GM19438 (cell line): ENCODE measurements at regions not wholly inside any gene's neighbourhood (a gene's known extent, or its start where the extent isn't known, plus 50 kb on each side); places are given as distances from the start of the nearest gene placed in this dataset.

ENCODE experiments used
- ATAC-seq: cut with Tn5 transposase; IDR thresholded peaks from one replicate; pipeline ENCODE4 v1.9.1; 2021; ENCODE audit warnings: low read depth; ENCODE audit not compliant: unreplicated experiment

GRCh38 chr6:10060004-10060403 lies 354.9 kb downstream of the TFAP2A start:
- ATAC-seq, result no peak

GRCh38 chr6:10054672-10055071 lies 360.2 kb downstream of the TFAP2A start:
- ATAC-seq, result no peak

GRCh38 chr6:10051283-10051682 lies 363.6 kb downstream of the TFAP2A start:
- ATAC-seq, result no peak

GRCh38 chr6:10048370-10049297 lies 366.2 kb downstream of the TFAP2A start:
- ATAC-seq, result no peak

- ATAC-seq, result no peak
Observed at GRCh38 chr6:10042280-10042679, 372.6 kb downstream of the TFAP2A start.

- ATAC-seq, result no peak
Observed at GRCh38 chr6:10033223-10033829, 381.5 kb downstream of the TFAP2A start.

GRCh38 chr6:10031617-10032016 lies 383.3 kb downstream of the TFAP2A start:
- ATAC-seq, result no peak

GRCh38 chr6:10030942-10031537 lies 383.8 kb downstream of the TFAP2A start:
- no peak for ATAC-seq

GRCh38 chr6:10028222-10028621 lies 386.7 kb downstream of the TFAP2A start:
- no peak for ATAC-seq

- ATAC-seq, result no peak
Observed at GRCh38 chr6:10019851-10020250, 395.0 kb downstream of the TFAP2A start.

GRCh38 chr6:10014557-10014956 lies 400.3 kb downstream of the TFAP2A start:
- no peak for ATAC-seq

- no peak for ATAC-seq
Observed at GRCh38 chr6:10000551-10000950, 414.3 kb downstream of the TFAP2A start.

- ATAC-seq, result no peak
Observed at GRCh38 chr6:9999796-10000195, 415.1 kb downstream of the TFAP2A start.

GRCh38 chr6:9986273-9986672 lies 428.6 kb downstream of the TFAP2A start:
- ATAC-seq, result no peak

GRCh38 chr6:9985481-9985880 lies 429.4 kb downstream of the TFAP2A start:
- ATAC-seq, result no peak

GRCh38 chr6:9984607-9985006 lies 430.3 kb downstream of the TFAP2A start:
- no peak for ATAC-seq

- no peak for ATAC-seq
Observed at GRCh38 chr6:9983168-9983567, 431.7 kb downstream of the TFAP2A start.

- ATAC-seq, result no peak
Observed at GRCh38 chr6:9982215-9982614, 432.7 kb downstream of the TFAP2A start.

- no peak for ATAC-seq
Observed at GRCh38 chr6:9979996-9980395, 434.9 kb downstream of the TFAP2A start.

GRCh38 chr6:9978480-9978879 lies 436.4 kb downstream of the TFAP2A start:
- ATAC-seq, result no peak

GRCh38 chr6:9977411-9977810 lies 437.5 kb downstream of the TFAP2A start:
- no peak for ATAC-seq

GRCh38 chr6:9961646-9962045 lies 453.2 kb downstream of the TFAP2A start:
- no peak for ATAC-seq
